Ovary (tissue), 3 donors: ENCODE measurements at regions not wholly inside any gene's neighbourhood (a gene's known extent, or its start where the extent isn't known, plus 50 kb on each side); places are given as distances from the start of the nearest gene placed in this dataset.

Source experiments
- EP300 ChIP-seq: sonication (generic); formaldehyde crosslinking; IDR thresholded peaks from one replicate; pipeline ENCODE4 v1.6.1; 2017; ENCODE audit warnings: antibody characterized with exemption
- POLR2A ChIP-seq: fragments of 450-650 bp; IDR thresholded peaks from one replicate; pipeline ENCODE4 v1.6.1; 2017; ENCODE audit warnings: antibody characterized with exemption, mild to moderate bottlenecking, moderate library complexity
- TF ChIP-seq, protein P1 (sequence below), 3 donors: fragments of 450-650 bp in 2 of 3; fragments of 200-600 bp in 1 of 3; IDR thresholded peaks; one replicate each; pipeline versions ENCODE4 v1.5.1 to v1.8.0; 2016 to 2022; ENCODE audit warnings: antibody characterized with exemption in 3 of 3, mild to moderate bottlenecking in 1 of 3
- donor health status: DM: no; HTN: no; CAD: no.

DNA sequence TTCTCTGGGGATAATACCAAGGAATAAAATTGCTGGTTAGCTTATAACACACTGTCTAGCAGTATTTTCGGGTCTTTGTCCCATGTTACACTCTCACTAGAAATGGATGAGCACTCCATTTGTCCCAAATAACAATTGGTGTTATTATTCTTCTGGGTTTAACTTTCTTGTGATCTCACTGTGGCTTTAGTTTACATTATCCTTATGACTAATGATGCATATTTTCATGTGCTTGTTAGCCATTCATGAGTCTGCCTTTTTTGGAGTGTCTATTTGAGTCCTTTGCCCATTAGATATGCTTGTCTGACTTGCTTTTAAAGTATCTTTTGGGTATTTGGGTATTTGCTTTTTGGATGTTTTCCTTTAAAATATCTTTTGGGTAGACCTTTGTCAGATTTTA, 372.9 kb upstream of the TENM3 start:
- TF ChIP-seq, protein P1, sequence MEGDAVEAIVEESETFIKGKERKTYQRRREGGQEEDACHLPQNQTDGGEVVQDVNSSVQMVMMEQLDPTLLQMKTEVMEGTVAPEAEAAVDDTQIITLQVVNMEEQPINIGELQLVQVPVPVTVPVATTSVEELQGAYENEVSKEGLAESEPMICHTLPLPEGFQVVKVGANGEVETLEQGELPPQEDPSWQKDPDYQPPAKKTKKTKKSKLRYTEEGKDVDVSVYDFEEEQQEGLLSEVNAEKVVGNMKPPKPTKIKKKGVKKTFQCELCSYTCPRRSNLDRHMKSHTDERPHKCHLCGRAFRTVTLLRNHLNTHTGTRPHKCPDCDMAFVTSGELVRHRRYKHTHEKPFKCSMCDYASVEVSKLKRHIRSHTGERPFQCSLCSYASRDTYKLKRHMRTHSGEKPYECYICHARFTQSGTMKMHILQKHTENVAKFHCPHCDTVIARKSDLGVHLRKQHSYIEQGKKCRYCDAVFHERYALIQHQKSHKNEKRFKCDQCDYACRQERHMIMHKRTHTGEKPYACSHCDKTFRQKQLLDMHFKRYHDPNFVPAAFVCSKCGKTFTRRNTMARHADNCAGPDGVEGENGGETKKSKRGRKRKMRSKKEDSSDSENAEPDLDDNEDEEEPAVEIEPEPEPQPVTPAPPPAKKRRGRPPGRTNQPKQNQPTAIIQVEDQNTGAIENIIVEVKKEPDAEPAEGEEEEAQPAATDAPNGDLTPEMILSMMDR (IDR thresholded peaks at IDR 0.05) = no peak
- TF ChIP-seq EP300 (no peak), POLR2A (no peak)
